Panc1 (cell line): ENCODE measurements at regions not wholly inside any gene's neighbourhood (a gene's known extent, or its start where the extent isn't known, plus 50 kb on each side); places are given as distances from the start of the nearest gene placed in this dataset.

ENCODE experiments used
- ATAC-seq: fragments of 200-7000 bp; cut with Tn5 transposase; 2 replicates; pipeline ENCODE4 v1.9.1; 2020; ENCODE audit warnings: mild to moderate bottlenecking, moderate library complexity
- BruUV-seq: library from RNA; stranded (reverse); fragments of 400-500 nt; replicated peaks from 2 replicates; lab custom pipeline; 2021; lab: Mats Ljungman, UMichigan
- CTCF ChIA-PET: fragments of 300-600 bp; sonication (Branson Sonifier 250); formaldehyde crosslinking; loops from one replicate; lab custom pipeline; 2022; ENCODE audit warnings: antibody characterized with exemption; lab: Charles Lee
- POLR2A ChIA-PET: fragments of 300-600 bp; sonication (Branson Sonifier 250); formaldehyde crosslinking; loops from one replicate; lab custom pipeline; 2022; ENCODE audit warnings: antibody characterized with exemption; lab: Charles Lee
- DNase-seq: peaks from one replicate; pipeline ENCODE4 v3.0.0-alpha.2; 2010; ENCODE audit warnings: low read depth, low spot score
- H3K27ac ChIP-seq: 2 replicates; pipeline ENCODE4 v1.5.1; 2011; ENCODE audit warnings: mild to moderate bottlenecking, low read length, inconsistent platforms
- H3K27me3 ChIP-seq: fragments of 200-500 bp; sonication (Bioruptor generic); 2 replicates; pipeline ENCODE4 v1.6.0; 2014; ENCODE audit warnings: low read length, inconsistent platforms; ENCODE audit not compliant: control insufficient read depth, insufficient read depth
- H3K36me3 ChIP-seq: fragments of 200-500 bp; sonication (Bioruptor generic); 2 replicates; pipeline ENCODE4 v1.5.1; 2014; ENCODE audit warnings: inconsistent platforms, mild to moderate bottlenecking, low read length, moderate library complexity; ENCODE audit not compliant: control insufficient read depth, insufficient read depth
- H3K4me1 ChIP-seq: 2 replicates; pipeline ENCODE4 v1.5.1; 2011; ENCODE audit warnings: inconsistent platforms, mild to moderate bottlenecking, low read length, moderate library complexity; ENCODE audit not compliant: control insufficient read depth, insufficient read depth
- H3K4me3 ChIP-seq, 2 experiments: 2 replicates each; pipeline ENCODE4 v1.5.1; 2011 to 2012; ENCODE audit warnings: low read depth in 2 of 2, low read length in 2 of 2, mild to moderate bottlenecking in 2 of 2, inconsistent platforms in 1 of 2, moderate library complexity in 1 of 2
- H3K9me3 ChIP-seq: fragments of 200-500 bp; sonication (Bioruptor generic); 2 replicates; pipeline ENCODE4 v1.5.1; 2014; ENCODE audit warnings: low read depth, mild to moderate bottlenecking, inconsistent platforms, low read length, moderate library complexity; ENCODE audit not compliant: control insufficient read depth, insufficient read depth
- POLR2AphosphoS5 ChIP-seq: IDR thresholded peaks from 2 replicates; pipeline ENCODE4 v1.6.1; 2012; ENCODE audit warnings: mild to moderate bottlenecking, low read depth, low read length, moderate library complexity
- REST ChIP-seq, 2 experiments: IDR thresholded peaks; 2 replicates each; pipeline ENCODE4 v1.6.1; 2011 to 2012; ENCODE audit warnings: low read depth in 2 of 2, control low read depth in 1 of 2, low read length in 1 of 2, mild to moderate bottlenecking in 1 of 2, moderate library complexity in 1 of 2; ENCODE audit not compliant: insufficient read depth in 1 of 2
- SIN3A ChIP-seq: IDR thresholded peaks from 2 replicates; pipeline ENCODE4 v1.6.1; 2012; ENCODE audit warnings: low read depth, mild to moderate bottlenecking, low read length, moderate library complexity, borderline replicate concordance; ENCODE audit not compliant: insufficient read depth
- TCF7L2 ChIP-seq: IDR thresholded peaks from 2 replicates; pipeline ENCODE4 v1.6.1; 2011; ENCODE audit warnings: mild to moderate bottlenecking, low read depth, low read length, inconsistent platforms
- in situ Hi-C: cut with HindIII; loops from 2 replicates; pipeline ENCODE4 v1.10.0; 2016; ENCODE audit warnings: low sequenced_read_pairs, low pct_unique_long_range_greater_than_20kb
- intact Hi-C: fragments of 100-400 bp; cut with micrococcal nuclease; formaldehyde crosslinking; loops from one replicate; pipeline ENCODE4 v1.10.0; 2022; ENCODE audit not compliant: unreplicated experiment
- TF ChIP-seq, protein P1 (sequence below): fragments of 450-650 bp; IDR thresholded peaks from 2 replicates; pipeline ENCODE4 v1.5.1; 2017; ENCODE audit warnings: mild to moderate bottlenecking

DNA sequence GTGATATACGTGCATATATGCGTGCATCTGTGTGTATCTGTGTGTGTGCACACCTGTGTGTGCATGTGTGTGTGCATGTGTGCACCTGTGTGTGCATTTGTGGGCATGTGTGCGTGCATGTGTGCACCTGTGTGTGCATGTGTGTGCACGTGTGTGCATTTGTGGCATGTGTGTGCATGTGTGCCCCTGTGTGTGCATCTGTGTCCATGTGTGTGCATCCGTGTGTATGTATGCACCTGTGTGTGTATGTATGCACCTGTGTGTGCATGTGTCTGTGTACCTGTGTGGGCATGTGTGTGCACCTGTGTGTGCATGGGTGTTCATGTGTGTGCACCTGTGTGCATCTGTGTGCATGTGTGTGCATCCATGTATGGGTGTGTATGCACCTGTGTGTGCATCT is 167.8 kb upstream of the SFSWAP start:
- in situ Hi-C loops, result no loop called here
- H3K4me3 ChIP-seq, result no peak overlapping the region
- POLR2A ChIA-PET, result no interaction called here
- BruUV-seq, result no TSS peak
- H3K27me3 ChIP-seq, result no peaks in the 10 kb centered on the region; the same call in 1 of the 2 replicates
- no peak for TF ChIP-seq SIN3A
- no peak for TF ChIP-seq TCF7L2
- TF ChIP-seq POLR2AphosphoS5, result no peak
- TF ChIP-seq REST (IDR thresholded peaks at IDR 0.05; ENCODE audit: insufficient read depth in 1 of 2, low read depth in 2 of 2, low read length in 1 of 2), result no peak
- TF ChIP-seq, protein P1, sequence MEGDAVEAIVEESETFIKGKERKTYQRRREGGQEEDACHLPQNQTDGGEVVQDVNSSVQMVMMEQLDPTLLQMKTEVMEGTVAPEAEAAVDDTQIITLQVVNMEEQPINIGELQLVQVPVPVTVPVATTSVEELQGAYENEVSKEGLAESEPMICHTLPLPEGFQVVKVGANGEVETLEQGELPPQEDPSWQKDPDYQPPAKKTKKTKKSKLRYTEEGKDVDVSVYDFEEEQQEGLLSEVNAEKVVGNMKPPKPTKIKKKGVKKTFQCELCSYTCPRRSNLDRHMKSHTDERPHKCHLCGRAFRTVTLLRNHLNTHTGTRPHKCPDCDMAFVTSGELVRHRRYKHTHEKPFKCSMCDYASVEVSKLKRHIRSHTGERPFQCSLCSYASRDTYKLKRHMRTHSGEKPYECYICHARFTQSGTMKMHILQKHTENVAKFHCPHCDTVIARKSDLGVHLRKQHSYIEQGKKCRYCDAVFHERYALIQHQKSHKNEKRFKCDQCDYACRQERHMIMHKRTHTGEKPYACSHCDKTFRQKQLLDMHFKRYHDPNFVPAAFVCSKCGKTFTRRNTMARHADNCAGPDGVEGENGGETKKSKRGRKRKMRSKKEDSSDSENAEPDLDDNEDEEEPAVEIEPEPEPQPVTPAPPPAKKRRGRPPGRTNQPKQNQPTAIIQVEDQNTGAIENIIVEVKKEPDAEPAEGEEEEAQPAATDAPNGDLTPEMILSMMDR, result no peak
- no peak for DNase-seq
- no peaks in the 10 kb centered on the region for H3K9me3 ChIP-seq
- ATAC-seq, result no peak
- CTCF ChIA-PET, result no interaction called here
- intact Hi-C loops, result no loop called here
- H3K4me1 ChIP-seq, result no peaks in the 10 kb centered on the region
- H3K27ac ChIP-seq, result no peak overlapping the region
- no peaks in the 10 kb centered on the region for H3K36me3 ChIP-seq

GRCh38 chr12:131547555-131547954 is 163.3 kb upstream of the SFSWAP start:
- Histone ChIP-seq H3K9me3 (no peaks in the 10 kb centered on the region), H3K36me3 (no peaks in the 10 kb centered on the region), H3K27ac (no peak overlapping the region), H3K4me3 (no peak overlapping the region), H3K4me1 (no peaks in the 10 kb centered on the region), H3K27me3 (peaks cover 6% of the 10 kb centered on the region)
- in situ Hi-C loops, result no loop called here
- CTCF ChIA-PET, result no interaction called here
- POLR2A ChIA-PET, result no interaction called here
- intact Hi-C loops, result no loop called here
- BruUV-seq, result no TSS peak
- DNase-seq (no peak), ATAC-seq (no peak)
- TF ChIP-seq SIN3A, result no peak
- TF ChIP-seq REST (IDR thresholded peaks at IDR 0.05; ENCODE audit: insufficient read depth in 1 of 2, low read depth in 2 of 2, low read length in 1 of 2), result no peak
- TF ChIP-seq TCF7L2, result no peak
- no peak for TF ChIP-seq POLR2AphosphoS5
- TF ChIP-seq, protein P1, result no peak
